ENCODE measurements at regions not wholly inside any gene's neighbourhood (a gene's known extent, or its start where the extent isn't known, plus 50 kb on each side); places are given as distances from the start of the nearest gene placed in this dataset.

DNA sequence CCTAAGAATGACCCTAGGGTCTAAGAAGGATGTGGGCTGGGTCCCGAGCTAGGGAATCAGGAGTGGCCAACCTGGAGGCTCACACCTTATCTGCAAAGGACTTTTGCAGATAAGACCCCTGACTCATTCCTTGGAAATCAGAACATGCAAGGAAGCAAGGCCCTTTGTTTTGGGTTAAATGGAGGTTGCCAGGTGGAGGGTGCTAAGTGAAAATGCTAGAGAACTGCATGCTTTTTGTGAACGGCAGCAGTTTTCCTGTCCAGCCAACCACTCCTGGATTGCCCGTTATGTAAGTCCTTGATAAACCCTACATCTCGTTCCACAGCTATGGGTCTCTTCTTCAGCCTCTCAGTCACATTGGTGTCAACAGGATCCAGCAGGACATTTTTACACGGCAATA, 52.1 kb upstream of the CST7 start:
- TF ChIP-seq POLR2AphosphoS5 (IDR thresholded peaks at IDR 0.05; ENCODE audit: low read depth, low read length) = no peak
- TF ChIP-seq, protein P1, sequence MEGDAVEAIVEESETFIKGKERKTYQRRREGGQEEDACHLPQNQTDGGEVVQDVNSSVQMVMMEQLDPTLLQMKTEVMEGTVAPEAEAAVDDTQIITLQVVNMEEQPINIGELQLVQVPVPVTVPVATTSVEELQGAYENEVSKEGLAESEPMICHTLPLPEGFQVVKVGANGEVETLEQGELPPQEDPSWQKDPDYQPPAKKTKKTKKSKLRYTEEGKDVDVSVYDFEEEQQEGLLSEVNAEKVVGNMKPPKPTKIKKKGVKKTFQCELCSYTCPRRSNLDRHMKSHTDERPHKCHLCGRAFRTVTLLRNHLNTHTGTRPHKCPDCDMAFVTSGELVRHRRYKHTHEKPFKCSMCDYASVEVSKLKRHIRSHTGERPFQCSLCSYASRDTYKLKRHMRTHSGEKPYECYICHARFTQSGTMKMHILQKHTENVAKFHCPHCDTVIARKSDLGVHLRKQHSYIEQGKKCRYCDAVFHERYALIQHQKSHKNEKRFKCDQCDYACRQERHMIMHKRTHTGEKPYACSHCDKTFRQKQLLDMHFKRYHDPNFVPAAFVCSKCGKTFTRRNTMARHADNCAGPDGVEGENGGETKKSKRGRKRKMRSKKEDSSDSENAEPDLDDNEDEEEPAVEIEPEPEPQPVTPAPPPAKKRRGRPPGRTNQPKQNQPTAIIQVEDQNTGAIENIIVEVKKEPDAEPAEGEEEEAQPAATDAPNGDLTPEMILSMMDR (IDR thresholded peaks at IDR 0.05) = no peak
- TF ChIP-seq, protein P2, sequence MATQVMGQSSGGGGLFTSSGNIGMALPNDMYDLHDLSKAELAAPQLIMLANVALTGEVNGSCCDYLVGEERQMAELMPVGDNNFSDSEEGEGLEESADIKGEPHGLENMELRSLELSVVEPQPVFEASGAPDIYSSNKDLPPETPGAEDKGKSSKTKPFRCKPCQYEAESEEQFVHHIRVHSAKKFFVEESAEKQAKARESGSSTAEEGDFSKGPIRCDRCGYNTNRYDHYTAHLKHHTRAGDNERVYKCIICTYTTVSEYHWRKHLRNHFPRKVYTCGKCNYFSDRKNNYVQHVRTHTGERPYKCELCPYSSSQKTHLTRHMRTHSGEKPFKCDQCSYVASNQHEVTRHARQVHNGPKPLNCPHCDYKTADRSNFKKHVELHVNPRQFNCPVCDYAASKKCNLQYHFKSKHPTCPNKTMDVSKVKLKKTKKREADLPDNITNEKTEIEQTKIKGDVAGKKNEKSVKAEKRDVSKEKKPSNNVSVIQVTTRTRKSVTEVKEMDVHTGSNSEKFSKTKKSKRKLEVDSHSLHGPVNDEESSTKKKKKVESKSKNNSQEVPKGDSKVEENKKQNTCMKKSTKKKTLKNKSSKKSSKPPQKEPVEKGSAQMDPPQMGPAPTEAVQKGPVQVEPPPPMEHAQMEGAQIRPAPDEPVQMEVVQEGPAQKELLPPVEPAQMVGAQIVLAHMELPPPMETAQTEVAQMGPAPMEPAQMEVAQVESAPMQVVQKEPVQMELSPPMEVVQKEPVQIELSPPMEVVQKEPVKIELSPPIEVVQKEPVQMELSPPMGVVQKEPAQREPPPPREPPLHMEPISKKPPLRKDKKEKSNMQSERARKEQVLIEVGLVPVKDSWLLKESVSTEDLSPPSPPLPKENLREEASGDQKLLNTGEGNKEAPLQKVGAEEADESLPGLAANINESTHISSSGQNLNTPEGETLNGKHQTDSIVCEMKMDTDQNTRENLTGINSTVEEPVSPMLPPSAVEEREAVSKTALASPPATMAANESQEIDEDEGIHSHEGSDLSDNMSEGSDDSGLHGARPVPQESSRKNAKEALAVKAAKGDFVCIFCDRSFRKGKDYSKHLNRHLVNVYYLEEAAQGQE (IDR thresholded peaks at IDR 0.05; ENCODE audit: insufficient read depth in 1 of 2, low read depth in 2 of 2, low read length in 1 of 2) = no peak
